Calu3 (cell line): ENCODE measurements at regions not wholly inside any gene's neighbourhood (a gene's known extent, or its start where the extent isn't known, plus 50 kb on each side); places are given as distances from the start of the nearest gene placed in this dataset.

Experiments used
- BruUV-seq: library from RNA; stranded (reverse); fragments of 400-500 nt; replicated peaks from 2 replicates; lab custom pipeline; 2021; lab: Mats Ljungman, UMichigan
- CTCF ChIA-PET: fragments of 300-600 bp; sonication (Branson Sonifier 250); formaldehyde crosslinking; loops from one replicate; lab custom pipeline; 2022; ENCODE audit warnings: antibody characterized with exemption; lab: Charles Lee
- DNase-seq: peaks from one replicate; pipeline ENCODE4 v3.0.0; 2022
- H3K27ac Mint-ChIP-seq: one replicate; pipeline ENCODE4 v1.8.0; 2022; ENCODE audit warnings: mixed read lengths; ENCODE audit not compliant: unreplicated experiment
- H3K27me3 Mint-ChIP-seq: one replicate; pipeline ENCODE4 v1.8.0; 2022; ENCODE audit warnings: mixed read lengths; ENCODE audit not compliant: unreplicated experiment
- H3K36me3 Mint-ChIP-seq: one replicate; pipeline ENCODE4 v1.8.0; 2022; ENCODE audit warnings: mild to moderate bottlenecking, moderate library complexity, mixed read lengths; ENCODE audit not compliant: insufficient read depth, unreplicated experiment
- H3K4me1 Mint-ChIP-seq: one replicate; pipeline ENCODE4 v1.8.0; 2022; ENCODE audit warnings: mild to moderate bottlenecking, low read depth, mixed read lengths; ENCODE audit not compliant: unreplicated experiment
- H3K4me3 Mint-ChIP-seq: one replicate; pipeline ENCODE4 v1.8.0; 2022; ENCODE audit warnings: mild to moderate bottlenecking, low read depth, moderate library complexity, mixed read lengths; ENCODE audit not compliant: unreplicated experiment
- H3K9me3 Mint-ChIP-seq: one replicate; pipeline ENCODE4 v1.8.0; 2022; ENCODE audit warnings: low read depth, mixed read lengths; ENCODE audit not compliant: unreplicated experiment
- CTCF ChIP-seq: fragments of 200-600 bp; IDR thresholded peaks from one replicate; pipeline ENCODE4 v1.8.0; 2022; ENCODE audit warnings: antibody characterized with exemption; ENCODE audit not compliant: unreplicated experiment
- intact Hi-C: fragments of 100-400 bp; cut with micrococcal nuclease; formaldehyde crosslinking; loops from one replicate; pipeline ENCODE4 v1.10.0; 2022; ENCODE audit not compliant: unreplicated experiment

GRCh38 chr1:219538886-219539285 is 74.0 kb downstream of the ZC3H11B start:
- BruUV-seq: no TSS peak
- CTCF ChIA-PET: interaction anchor here (1.2 kb wide), 1 partner anchor 1209 kb away, joined by 5 read pairs; no protein-coding TSS in a partner anchor
- Mint-ChIP-seq H3K9me3 (no peaks in the 10 kb centered on the region), H3K4me1 (peaks cover 14% of the 10 kb centered on the region), H3K27ac (no peak overlapping the region), H3K27me3 (no peaks in the 10 kb centered on the region), H3K36me3 (no peaks in the 10 kb centered on the region), H3K4me3 (no peak overlapping the region)
- no peak for TF ChIP-seq CTCF
- DNase-seq: no peak
- intact Hi-C loops: no loop called here

GRCh38 chr1:219537223-219537631 is 75.7 kb downstream of the ZC3H11B start:
- no peak for DNase-seq
- intact Hi-C loops: no loop called here
- Mint-ChIP-seq H3K27me3 (no peaks in the 10 kb centered on the region), H3K4me3 (no peak overlapping the region), H3K36me3 (no peaks in the 10 kb centered on the region), H3K4me1 (peaks cover 5% of the 10 kb centered on the region), H3K27ac (no peak overlapping the region), H3K9me3 (peaks cover 3% of the 10 kb centered on the region)
- BruUV-seq: no TSS peak
- CTCF ChIA-PET: no interaction called here
- TF ChIP-seq CTCF: no peak

GRCh38 chr1:219536038-219536437 is 76.9 kb downstream of the ZC3H11B start:
- no TSS peak for BruUV-seq
- H3K4me1 Mint-ChIP-seq: no peaks in the 10 kb centered on the region
- TF ChIP-seq CTCF: no peak
- no peaks in the 10 kb centered on the region for H3K27me3 Mint-ChIP-seq
- DNase-seq: no peak
- intact Hi-C loops: no loop called here
- CTCF ChIA-PET: no interaction called here
- no peak overlapping the region for H3K4me3 Mint-ChIP-seq
- H3K27ac Mint-ChIP-seq: no peak overlapping the region
- peaks cover 3% of the 10 kb centered on the region for H3K9me3 Mint-ChIP-seq
- H3K36me3 Mint-ChIP-seq: no peaks in the 10 kb centered on the region

GRCh38 chr1:219534991-219535390 is 77.9 kb downstream of the ZC3H11B start:
- no peaks in the 10 kb centered on the region for H3K4me1 Mint-ChIP-seq
- H3K27ac Mint-ChIP-seq: no peak overlapping the region
- H3K27me3 Mint-ChIP-seq: no peaks in the 10 kb centered on the region
- TF ChIP-seq CTCF: no peak
- CTCF ChIA-PET: no interaction called here
- H3K9me3 Mint-ChIP-seq: peaks cover 3% of the 10 kb centered on the region
- no peaks in the 10 kb centered on the region for H3K36me3 Mint-ChIP-seq
- no TSS peak for BruUV-seq
- DNase-seq: no peak
- intact Hi-C loops: no loop called here
- no peak overlapping the region for H3K4me3 Mint-ChIP-seq
